Astrocyte (in vitro differentiated cells and primary cell): ENCODE measurements at regions not wholly inside any gene's neighbourhood (a gene's known extent, or its start where the extent isn't known, plus 50 kb on each side); places are given as distances from the start of the nearest gene placed in this dataset.

Experiments used
- CTCF ChIP-seq: IDR thresholded peaks from 2 replicates; pipeline ENCODE4 v1.5.1; 2011; ENCODE audit warnings: low read depth, mild to moderate bottlenecking, inconsistent platforms, low read length, moderate library complexity; ENCODE audit not compliant: insufficient read depth
- EZH2 ChIP-seq: IDR thresholded peaks from 2 replicates; pipeline ENCODE4 v1.6.1; 2012; ENCODE audit warnings: mild to moderate bottlenecking, low read length, inconsistent platforms; ENCODE audit not compliant: insufficient read depth

DNA sequence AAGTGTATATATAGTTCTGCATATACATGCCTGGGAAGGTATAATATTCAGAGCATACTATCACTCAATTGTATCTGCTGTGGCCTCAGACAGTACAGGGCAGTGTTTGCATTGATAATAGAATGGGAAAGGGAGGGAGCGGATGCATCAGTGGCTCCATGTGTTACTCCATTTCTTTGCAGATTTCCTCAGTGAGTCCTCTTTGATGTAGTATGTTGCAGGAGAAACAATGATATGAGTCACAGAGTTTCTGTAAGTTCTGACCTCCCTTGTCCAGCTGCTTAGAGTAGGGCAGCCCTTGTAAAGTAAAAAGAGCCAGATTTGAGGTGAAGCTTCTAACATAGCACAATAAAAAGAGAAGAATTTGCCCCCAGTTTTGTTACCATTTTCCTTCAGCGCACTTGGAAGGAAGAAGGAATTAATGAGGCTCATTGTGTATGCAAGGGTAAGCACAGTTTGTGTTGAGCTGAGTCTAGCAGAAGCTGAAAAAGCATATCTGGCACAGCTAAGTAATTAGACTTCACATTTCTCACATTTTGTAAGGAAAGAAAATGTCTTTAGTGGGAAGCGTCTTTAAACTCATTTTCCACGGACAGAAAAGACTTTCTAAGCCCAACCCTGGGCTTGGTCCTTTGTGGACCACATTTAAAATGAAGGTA lies 555.8 kb upstream of the IL12A start:
- TF ChIP-seq EZH2 (no peak), CTCF (no peak)
